ENCODE measurements at regions not wholly inside any gene's neighbourhood (a gene's known extent, or its start where the extent isn't known, plus 50 kb on each side); places are given as distances from the start of the nearest gene placed in this dataset.

DNA sequence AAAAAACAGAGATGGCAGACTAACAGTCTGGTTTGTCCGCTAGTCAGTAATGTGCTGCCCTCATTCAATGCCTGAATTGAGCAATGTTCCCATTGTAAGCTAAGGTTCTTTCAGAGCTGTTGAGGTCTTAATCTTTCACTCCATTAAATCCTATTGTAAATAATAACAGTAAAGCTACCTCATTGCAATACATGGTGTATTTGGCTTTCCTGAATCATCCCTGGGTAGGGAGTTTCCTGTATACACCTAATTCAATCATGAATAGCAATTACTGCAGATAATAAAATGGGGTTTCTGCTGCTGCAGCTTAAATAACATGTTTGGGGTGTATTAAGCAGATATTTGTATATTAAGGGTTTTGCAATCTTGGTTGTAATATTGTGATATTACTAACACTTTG is 1100.2 kb upstream of the INTU start:
- Histone ChIP-seq H3K4me3 (no peak overlapping the region), H3K9me3 (no peaks in the 10 kb centered on the region), H3K36me3 (no peaks in the 10 kb centered on the region), H3K4me1 (no peaks in the 10 kb centered on the region), H3K27me3 (no peaks in the 10 kb centered on the region), H3K27ac (no peak overlapping the region)
- in situ Hi-C loops (cut with MboI; ENCODE audit: low sequenced_read_pairs in 4 of 4): loop anchor here in 1 of 4 donors (25.0 kb wide), 1 partner anchor 105 kb away; no protein-coding TSS in a partner anchor
- TF ChIP-seq, protein P1, sequence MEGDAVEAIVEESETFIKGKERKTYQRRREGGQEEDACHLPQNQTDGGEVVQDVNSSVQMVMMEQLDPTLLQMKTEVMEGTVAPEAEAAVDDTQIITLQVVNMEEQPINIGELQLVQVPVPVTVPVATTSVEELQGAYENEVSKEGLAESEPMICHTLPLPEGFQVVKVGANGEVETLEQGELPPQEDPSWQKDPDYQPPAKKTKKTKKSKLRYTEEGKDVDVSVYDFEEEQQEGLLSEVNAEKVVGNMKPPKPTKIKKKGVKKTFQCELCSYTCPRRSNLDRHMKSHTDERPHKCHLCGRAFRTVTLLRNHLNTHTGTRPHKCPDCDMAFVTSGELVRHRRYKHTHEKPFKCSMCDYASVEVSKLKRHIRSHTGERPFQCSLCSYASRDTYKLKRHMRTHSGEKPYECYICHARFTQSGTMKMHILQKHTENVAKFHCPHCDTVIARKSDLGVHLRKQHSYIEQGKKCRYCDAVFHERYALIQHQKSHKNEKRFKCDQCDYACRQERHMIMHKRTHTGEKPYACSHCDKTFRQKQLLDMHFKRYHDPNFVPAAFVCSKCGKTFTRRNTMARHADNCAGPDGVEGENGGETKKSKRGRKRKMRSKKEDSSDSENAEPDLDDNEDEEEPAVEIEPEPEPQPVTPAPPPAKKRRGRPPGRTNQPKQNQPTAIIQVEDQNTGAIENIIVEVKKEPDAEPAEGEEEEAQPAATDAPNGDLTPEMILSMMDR (IDR thresholded peaks at IDR 0.05 in 4 of 5, conservative IDR thresholded peaks at IDR 0.05 in 1 of 5): no peak
- TF ChIP-seq POLR2A (IDR thresholded peaks at IDR 0.05): no peak
- no peak for DNase-seq
- intact Hi-C loops (cut with DNase I; ENCODE audit: low total_unique reads): no loop called here
- no peak for ATAC-seq

DNA sequence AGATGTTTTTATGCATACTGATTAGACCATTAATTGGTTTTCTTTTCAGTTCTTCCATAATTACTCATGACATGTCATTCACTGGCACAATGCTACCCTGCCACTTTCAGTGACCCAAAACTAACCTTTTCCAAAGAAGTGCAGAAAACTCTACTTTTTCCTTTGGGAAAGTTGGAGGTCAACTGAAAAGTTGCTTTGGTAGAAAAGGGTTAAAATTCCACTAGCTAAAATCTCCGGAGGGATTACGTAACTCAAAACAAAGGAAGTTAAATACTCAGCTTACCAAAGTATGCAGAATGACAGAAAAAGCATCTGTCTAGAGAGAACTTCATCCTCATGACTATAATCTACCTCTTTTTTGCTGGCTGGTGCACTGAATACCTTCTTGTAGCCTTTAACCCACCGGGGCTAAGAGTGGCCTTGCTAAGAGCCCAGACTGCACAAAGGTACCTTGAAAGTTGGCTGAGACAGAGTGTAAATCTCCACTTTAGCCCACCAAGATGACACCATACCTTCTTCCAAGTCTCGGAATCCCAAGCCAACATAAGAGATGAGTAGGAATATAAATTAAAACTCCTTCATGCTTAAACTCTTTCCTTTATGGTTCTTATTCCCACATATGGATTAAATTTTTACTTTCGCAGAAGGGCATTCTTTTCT is 1099.5 kb upstream of the INTU start:
- in situ Hi-C loops (cut with MboI; ENCODE audit: low sequenced_read_pairs in 4 of 4): loop anchor here in 1 of 4 donors (25.0 kb wide), 1 partner anchor 104 kb away; no protein-coding TSS in a partner anchor
- no peak for ATAC-seq
- TF ChIP-seq POLR2A (IDR thresholded peaks at IDR 0.05): no peak
- TF ChIP-seq, protein P1 (IDR thresholded peaks at IDR 0.05 in 4 of 5, conservative IDR thresholded peaks at IDR 0.05 in 1 of 5): no peak

DNA sequence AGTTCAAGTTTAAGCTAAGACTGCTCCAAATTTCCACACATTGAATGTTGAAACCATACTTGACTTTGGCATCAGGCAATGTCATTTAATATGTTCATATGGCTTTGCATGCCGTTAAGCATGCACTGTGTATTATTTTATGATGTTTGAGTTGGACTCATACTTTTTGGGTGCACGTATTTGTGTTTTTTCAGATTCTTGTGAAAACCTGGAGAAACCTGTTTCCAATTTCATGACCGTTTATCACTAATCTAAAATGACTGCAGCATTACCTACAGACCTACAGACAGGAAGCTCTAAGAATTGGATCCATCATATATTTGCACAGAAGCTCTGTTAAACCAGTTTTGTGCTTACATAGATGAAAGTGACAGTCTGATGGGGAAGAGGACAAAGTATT is 1093.0 kb upstream of the INTU start:
- H3K9me3 ChIP-seq: no peaks in the 10 kb centered on the region
- in situ Hi-C loops (cut with MboI; ENCODE audit: low sequenced_read_pairs in 4 of 4): loop anchor here in 1 of 4 donors (25.0 kb wide), 1 partner anchor 98 kb away; no protein-coding TSS in a partner anchor
- no peaks in the 10 kb centered on the region for H3K27me3 ChIP-seq
- no peaks in the 10 kb centered on the region for H3K36me3 ChIP-seq
- no peak overlapping the region for H3K4me3 ChIP-seq
- ATAC-seq (no peak), DNase-seq (no peak)
- TF ChIP-seq POLR2A (IDR thresholded peaks at IDR 0.05): no peak
- TF ChIP-seq, protein P1 (IDR thresholded peaks at IDR 0.05 in 4 of 5, conservative IDR thresholded peaks at IDR 0.05 in 1 of 5): no peak
- no peak overlapping the region for H3K27ac ChIP-seq
- H3K4me1 ChIP-seq: no peaks in the 10 kb centered on the region
- intact Hi-C loops (cut with DNase I; ENCODE audit: low total_unique reads): no loop called here

More for the DNA sequence above, 1099.5 kb upstream of the INTU start:
- DNase-seq: no peak
- H3K27me3 ChIP-seq: no peaks in the 10 kb centered on the region
- intact Hi-C loops (cut with DNase I; ENCODE audit: low total_unique reads): no loop called here
- H3K9me3 ChIP-seq: no peaks in the 10 kb centered on the region
- H3K4me1 ChIP-seq: no peaks in the 10 kb centered on the region
- no peak overlapping the region for H3K27ac ChIP-seq
- H3K4me3 ChIP-seq: no peak overlapping the region
- H3K36me3 ChIP-seq: no peaks in the 10 kb centered on the region

DNA sequence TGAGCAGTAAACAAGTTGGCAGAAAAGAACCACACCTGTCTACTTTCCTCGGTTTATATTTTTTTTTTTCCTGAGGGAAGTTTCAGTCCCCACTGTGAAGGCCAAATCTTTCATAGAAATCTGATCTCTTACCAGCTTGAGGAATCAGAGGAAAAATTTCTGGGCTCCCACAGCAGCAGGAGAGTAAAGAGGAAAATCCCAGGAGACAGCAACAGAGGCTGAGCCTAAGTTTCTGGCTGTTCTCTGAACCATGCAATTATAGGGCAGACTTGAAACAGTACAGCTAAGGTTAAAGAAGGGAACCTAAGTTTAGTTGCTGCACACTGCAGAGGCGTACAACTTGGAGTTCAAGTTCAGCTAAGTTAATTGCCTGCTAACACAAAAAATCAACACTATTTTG is 1090.9 kb upstream of the INTU start:
- H3K27me3 ChIP-seq: no peaks in the 10 kb centered on the region
- no peak for DNase-seq
- in situ Hi-C loops (cut with MboI; ENCODE audit: low sequenced_read_pairs in 4 of 4): loop anchor here in 1 of 4 donors (25.0 kb wide), 1 partner anchor 95 kb away; no protein-coding TSS in a partner anchor
- TF ChIP-seq POLR2A (IDR thresholded peaks at IDR 0.05): no peak
- TF ChIP-seq, protein P1 (IDR thresholded peaks at IDR 0.05 in 4 of 5, conservative IDR thresholded peaks at IDR 0.05 in 1 of 5): no peak
- no peak overlapping the region for H3K27ac ChIP-seq
- intact Hi-C loops (cut with DNase I; ENCODE audit: low total_unique reads): no loop called here
- no peaks in the 10 kb centered on the region for H3K36me3 ChIP-seq
- no peaks in the 10 kb centered on the region for H3K9me3 ChIP-seq
- ATAC-seq: no peak
- H3K4me3 ChIP-seq: no peak overlapping the region
- no peaks in the 10 kb centered on the region for H3K4me1 ChIP-seq
